HL-60/S4 treated with retinoic acid at 250 ng/mL for 4 days and 3 days (cell line): ENCODE measurements at regions not wholly inside any gene's neighbourhood (a gene's known extent, or its start where the extent isn't known, plus 50 kb on each side); places are given as distances from the start of the nearest gene placed in this dataset.

ENCODE experiments used
- in situ Hi-C: fragments of 300-500 bp; cut with MboI; formaldehyde crosslinking; loops from 2 replicates; pipeline ENCODE4 v1.7.0; 2022; ENCODE audit warnings: low sequenced_read_pairs

GRCh38 chr2:23271230-23271629 is 113.7 kb upstream of the KLHL29 start:
- in situ Hi-C loops: no loop called here

DNA sequence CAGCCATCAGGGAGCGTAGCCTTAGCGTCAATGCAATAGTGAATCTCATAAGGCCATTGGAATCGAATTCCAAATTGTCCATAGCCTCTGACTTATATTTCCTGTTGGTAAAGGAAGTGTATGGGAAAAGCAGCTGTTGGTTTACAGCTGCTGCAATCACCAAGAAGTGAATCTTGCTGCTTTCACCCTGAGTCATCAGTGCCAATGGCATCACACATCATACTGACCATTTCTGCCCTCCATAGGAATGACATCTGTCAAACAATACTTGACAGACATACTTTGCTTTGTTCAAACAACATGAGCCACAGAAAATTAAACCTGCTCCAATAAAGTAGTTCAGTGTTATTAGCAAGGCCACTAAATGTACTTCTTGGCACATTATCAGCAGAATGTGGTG is 111.2 kb upstream of the KLHL29 start:
- in situ Hi-C loops: no loop called here

GRCh38 chr2:23280401-23280800 is 104.6 kb upstream of the KLHL29 start:
- in situ Hi-C loops: no loop called here

DNA sequence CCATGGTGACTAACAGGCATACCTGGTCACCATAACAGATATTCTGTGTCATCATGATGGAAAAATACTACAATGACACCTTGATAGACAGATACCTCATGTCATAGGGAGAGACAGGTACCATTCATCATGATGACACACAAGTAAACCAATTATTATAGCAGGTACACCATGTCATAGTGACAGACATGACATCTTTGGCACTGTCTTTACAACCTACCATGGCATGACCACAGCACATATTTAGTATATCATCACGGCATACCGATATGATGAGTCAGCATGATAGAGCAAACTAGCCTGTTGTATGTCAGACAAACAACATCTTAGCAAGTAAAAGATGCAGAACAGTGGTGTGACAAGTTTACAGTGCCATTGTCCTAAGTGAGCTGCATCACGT is 101.3 kb upstream of the KLHL29 start:
- in situ Hi-C loops: no loop called here

GRCh38 chr2:23285091-23285800 is 99.7 kb upstream of the KLHL29 start:
- in situ Hi-C loops: no loop called here

DNA sequence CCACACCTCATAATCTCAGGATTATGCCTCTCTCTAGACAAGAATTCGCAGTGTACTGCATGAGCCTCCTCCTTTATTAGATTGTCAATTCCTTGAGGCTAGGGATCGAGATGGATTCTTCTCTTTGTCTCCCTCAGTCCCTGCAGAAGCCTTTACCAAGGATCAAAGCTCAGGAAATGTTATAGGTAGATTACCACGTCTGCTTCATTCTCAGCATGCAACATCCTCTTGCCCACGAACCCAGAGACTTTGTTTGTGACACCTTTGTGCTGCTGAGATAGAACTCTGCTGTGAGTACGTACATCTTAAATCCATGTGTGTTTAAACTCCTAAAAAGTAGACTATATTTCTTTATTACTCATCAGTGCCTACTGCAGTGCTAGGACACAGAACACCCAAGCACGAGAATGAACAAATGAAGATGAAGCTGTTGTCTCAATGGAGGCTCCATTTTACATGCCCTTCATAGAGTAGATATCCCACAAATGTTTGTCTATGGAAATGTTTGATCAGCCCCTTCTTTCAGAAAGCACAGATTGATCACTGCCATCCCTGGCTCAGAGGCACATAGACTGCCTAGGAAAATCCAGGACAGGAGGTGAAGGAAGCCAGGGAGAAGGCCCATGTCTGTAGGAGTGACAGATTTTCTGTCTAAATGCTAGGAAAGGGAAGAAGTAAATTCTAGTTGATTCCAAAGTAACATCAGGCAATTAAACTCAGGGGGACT is 98.8 kb upstream of the KLHL29 start:
- in situ Hi-C loops: no loop called here

- in situ Hi-C loops: no loop called here
Measured at GRCh38 chr2:23286758-23287704, 97.9 kb upstream of the KLHL29 start.

- in situ Hi-C loops: no loop called here
Measured at GRCh38 chr2:23289671-23290070, 95.3 kb upstream of the KLHL29 start.

GRCh38 chr2:23291239-23291638 is 93.7 kb upstream of the KLHL29 start:
- in situ Hi-C loops: no loop called here

DNA sequence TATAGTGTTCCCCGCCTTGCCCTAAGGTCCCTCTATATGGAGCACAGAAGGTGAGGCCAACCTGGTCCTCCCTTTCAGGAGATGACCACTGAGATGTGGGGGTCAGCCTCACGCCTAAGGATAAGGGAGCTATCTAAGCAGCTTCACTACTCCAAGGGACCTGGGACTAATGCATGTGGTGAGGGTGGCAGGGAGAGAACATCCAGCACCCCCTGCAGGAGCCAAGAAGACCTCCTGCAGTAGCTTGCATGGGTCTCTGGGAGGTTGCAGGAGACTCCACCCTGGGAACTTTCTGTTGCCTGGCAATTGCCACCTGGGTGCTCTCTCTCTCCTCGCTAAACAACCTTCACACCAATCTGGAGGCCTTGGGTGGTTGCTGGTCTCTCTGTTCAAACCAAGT is 93.0 kb upstream of the KLHL29 start:
- in situ Hi-C loops: no loop called here

DNA sequence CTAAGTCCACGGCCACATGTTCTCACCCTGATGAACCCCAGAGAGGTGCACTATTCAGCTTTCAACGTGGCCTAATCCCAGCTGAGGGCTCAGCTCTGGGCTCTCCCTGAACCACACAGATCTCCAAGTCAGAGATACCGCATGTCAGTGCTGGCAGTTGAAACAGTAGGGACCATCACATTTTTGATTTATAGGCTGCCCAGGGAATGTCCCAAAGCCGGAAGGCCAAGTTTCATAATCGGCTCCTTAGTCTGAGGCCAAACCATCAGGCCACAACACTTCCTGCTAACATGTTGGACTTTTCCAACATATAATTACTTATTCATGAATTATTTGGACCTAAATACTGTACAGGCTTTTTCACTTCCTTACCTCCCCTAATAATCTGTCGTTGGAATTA is 91.9 kb upstream of the KLHL29 start:
- in situ Hi-C loops: no loop called here

- in situ Hi-C loops: no loop called here
Measured at GRCh38 chr2:23293731-23294130, 91.2 kb upstream of the KLHL29 start.

DNA sequence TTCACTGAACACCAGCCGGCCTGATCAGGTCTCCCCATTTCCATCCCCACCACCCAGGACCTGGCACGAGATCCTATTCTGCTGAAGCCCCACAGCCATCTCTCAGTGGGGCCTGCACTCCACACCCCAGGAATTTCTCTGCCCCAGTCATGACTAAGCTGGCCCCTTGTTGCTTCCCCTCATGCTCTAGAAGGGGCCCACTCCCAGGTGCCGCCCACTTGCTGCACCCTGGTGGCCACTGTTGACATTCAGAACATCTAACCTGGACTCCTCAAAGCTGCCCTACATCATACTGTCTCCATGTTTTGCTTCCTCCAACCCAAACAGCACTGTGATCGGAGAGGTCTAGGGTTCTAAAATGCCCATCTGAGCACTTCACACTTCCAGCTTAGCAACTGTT is 90.7 kb upstream of the KLHL29 start:
- in situ Hi-C loops: no loop called here

DNA sequence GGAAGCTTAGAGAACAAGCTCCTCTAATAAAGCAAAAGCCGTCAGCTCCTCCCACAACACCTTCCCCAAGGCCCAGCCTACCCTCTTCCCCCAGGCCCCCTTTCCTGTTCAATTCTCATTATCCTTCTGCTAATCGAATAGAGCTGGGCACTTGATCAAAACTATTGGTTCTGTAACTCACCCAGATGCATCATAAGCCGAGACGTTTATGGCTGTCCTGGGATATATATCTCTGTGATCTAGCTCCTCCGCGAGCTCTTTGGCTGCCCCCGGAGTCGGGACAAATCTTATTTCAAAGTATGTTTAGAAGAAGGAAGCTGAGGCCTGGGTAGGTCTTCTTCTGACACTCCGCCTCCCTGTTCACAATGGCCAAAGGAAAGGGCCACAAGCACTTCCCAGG is 88.3 kb upstream of the KLHL29 start:
- in situ Hi-C loops: no loop called here

DNA sequence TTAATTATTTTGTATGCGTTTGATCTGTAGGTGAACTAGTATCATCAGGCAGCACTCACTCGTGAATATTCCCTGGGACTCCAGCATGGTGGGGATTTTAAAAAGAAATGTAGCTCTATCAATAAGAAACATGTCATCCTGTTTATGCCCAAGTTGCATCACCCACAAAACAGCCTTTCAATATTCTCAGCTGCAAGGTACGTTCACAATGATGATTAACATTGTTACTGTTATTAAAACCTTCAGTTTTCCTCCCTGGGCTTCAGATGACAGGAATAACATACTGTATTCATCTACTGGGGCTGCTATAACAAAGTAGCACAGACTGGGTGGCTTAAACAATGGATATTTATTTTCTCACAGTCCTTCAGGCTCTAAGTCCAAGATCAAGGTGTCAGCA is 87.9 kb upstream of the KLHL29 start:
- in situ Hi-C loops: no loop called here

GRCh38 chr2:23298551-23298950 is 86.4 kb upstream of the KLHL29 start:
- in situ Hi-C loops: no loop called here

GRCh38 chr2:23299476-23300195 is 85.3 kb upstream of the KLHL29 start:
- in situ Hi-C loops: no loop called here

- in situ Hi-C loops: no loop called here
Measured at GRCh38 chr2:23301136-23301535, 83.8 kb upstream of the KLHL29 start.

DNA sequence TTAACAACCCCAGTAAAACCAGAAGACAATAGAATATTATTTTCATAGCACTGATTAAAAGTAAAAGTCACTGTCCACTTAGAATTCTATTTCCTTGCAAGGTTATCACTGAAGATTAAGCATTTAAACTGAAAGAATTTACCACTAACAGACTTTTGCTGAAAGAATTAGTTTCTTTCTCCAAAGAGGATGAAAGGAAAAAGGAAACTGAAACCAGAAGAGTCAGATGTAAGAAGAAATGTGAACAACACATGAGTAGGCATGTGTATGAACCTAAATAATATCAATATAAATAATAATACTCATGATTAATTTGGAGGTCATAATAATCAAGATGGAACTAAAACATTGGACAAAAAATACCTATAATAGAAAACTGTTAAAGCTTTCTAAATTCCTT is 82.4 kb upstream of the KLHL29 start:
- in situ Hi-C loops: no loop called here

- in situ Hi-C loops: no loop called here
Measured at GRCh38 chr2:23306401-23306800, 78.6 kb upstream of the KLHL29 start.

DNA sequence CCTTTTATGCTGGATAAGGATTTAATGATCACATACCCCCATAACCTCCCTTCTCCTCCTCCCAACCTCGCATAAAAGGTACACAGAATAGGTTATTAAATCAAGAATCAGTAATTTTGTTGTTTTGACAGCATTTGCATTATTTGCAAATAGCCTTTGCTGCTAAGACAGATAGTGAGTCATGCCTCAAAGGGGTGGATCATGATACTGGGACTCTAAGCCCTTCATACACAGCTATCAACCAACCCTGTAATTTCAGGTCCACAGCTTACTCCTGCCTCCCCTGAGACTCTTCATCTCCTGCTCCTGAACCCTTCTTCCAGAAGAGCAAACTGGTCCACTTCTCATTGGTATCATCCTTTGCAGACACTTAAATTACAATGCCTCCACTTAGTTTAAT is 73.8 kb upstream of the KLHL29 start:
- in situ Hi-C loops: no loop called here
